Urinary bladder (tissue), 3 donors: ENCODE measurements at regions not wholly inside any gene's neighbourhood (a gene's known extent, or its start where the extent isn't known, plus 50 kb on each side); places are given as distances from the start of the nearest gene placed in this dataset.
"Not testable (repeated sequence)": the region's sequence is repeated elsewhere in the genome, so short reads cannot be mapped to it uniquely, and the experiment has no call there.

Source experiments
- DNase-seq: peaks from one replicate; pipeline ENCODE4 v3.0.0-alpha.2; 2015; ENCODE audit errors: extremely low spot score
- H3K27ac ChIP-seq: one replicate; pipeline ENCODE4 v1.5.1; 2013; ENCODE audit warnings: low read depth, mild to moderate bottlenecking, moderate library complexity
- H3K36me3 ChIP-seq: one replicate; pipeline ENCODE4 v1.6.1; 2013; ENCODE audit warnings: mild to moderate bottlenecking, moderate library complexity; ENCODE audit not compliant: insufficient read depth
- H3K4me1 ChIP-seq: one replicate; pipeline ENCODE4 v1.6.1; 2013; ENCODE audit warnings: mild to moderate bottlenecking, moderate library complexity; ENCODE audit not compliant: insufficient read depth
- H3K4me3 ChIP-seq: one replicate; pipeline ENCODE4 v1.5.1; 2013; ENCODE audit warnings: low read depth, low read length
- WGBS: extraction: QIAGEN DNeasy Blood & Tissue Kit; methylation state at CpG from one replicate; pipeline ENCODE4 v1.1.7; 2013; 5-methylcytosine and 5-hydroxymethylcytosine counted together
- donor health status: healthy with polysubstance abuse.
- donor health status: healthy.

- WGBS = 56% methylated on average over 2 of the region's 2 CpGs
Observed at GRCh38 chr6:11428371-11428770, 109.2 kb upstream of the TMEM170B start.

GRCh38 chr6:11427723-11428245, 109.8 kb upstream of the TMEM170B start:
- Histone ChIP-seq H3K27ac (no peak overlapping the region), H3K4me3 (no peak overlapping the region), H3K36me3 (no peaks in the 10 kb centered on the region), H3K4me1 (no peaks in the 10 kb centered on the region)
- DNase-seq = no peak
- 77% methylated on average over 10 of the region's 10 CpGs for WGBS

More at GRCh38 chr6:11428371-11428770, 109.2 kb upstream of the TMEM170B start:
- Histone ChIP-seq H3K36me3 (no peaks in the 10 kb centered on the region), H3K4me3 (no peak overlapping the region), H3K4me1 (no peaks in the 10 kb centered on the region), H3K27ac (no peak overlapping the region)
- DNase-seq = no peak

DNA sequence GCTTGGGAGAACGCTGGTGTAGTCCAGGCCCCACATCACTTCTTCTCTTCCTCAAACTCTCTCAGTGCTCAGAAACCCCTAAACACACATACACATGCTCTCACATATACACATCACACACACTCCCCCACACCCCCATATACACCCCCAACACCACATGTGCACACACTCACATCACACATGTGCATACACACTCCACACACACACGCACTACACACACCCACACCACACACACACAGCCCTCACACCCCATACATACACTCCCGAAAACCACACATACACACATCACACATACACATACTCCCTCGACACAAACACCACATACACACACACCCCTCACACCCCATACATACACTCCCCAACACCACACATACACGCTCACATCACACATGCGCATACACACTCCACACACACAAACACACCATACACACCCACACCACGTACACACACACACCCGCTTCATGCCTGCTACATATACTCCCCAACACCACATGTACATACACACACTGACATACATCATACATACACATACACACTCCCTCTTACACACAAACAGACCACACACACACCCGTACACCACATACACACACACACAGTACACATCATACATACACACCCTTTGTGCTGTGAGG, 110.3 kb upstream of the TMEM170B start:
- 86% methylated on average over 9 of the region's 9 CpGs for WGBS
- Histone ChIP-seq H3K36me3 (no peaks in the 10 kb centered on the region), H3K27ac (no peak overlapping the region), H3K4me1 (no peaks in the 10 kb centered on the region), H3K4me3 (no peak overlapping the region)
- DNase-seq = no peak

DNA sequence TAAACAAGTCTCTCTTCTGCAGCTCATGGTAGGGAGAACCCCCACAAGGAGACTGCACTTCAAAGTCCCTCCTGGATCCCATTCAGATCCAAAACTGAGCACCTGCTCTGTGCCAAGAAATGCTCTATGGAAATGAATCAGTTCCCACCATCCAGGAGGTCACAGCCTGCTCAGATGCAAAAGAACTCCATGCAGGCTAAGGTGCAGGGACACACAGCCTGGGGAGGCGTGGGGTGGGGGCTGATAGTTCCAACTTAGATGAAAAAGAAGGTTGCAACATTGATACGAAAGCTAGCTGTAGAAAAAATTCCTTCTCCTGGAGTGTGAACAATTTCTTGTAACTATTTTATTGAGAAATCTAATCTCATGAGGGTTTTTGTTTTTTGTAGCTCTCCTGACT, 111.0 kb upstream of the TMEM170B start:
- Histone ChIP-seq H3K4me1 (no peaks in the 10 kb centered on the region), H3K36me3 (no peaks in the 10 kb centered on the region), H3K4me3 (no peak overlapping the region), H3K27ac (no peak overlapping the region)
- DNase-seq = no peak
- WGBS = 85% methylated on average over 2 of the region's 2 CpGs

DNA sequence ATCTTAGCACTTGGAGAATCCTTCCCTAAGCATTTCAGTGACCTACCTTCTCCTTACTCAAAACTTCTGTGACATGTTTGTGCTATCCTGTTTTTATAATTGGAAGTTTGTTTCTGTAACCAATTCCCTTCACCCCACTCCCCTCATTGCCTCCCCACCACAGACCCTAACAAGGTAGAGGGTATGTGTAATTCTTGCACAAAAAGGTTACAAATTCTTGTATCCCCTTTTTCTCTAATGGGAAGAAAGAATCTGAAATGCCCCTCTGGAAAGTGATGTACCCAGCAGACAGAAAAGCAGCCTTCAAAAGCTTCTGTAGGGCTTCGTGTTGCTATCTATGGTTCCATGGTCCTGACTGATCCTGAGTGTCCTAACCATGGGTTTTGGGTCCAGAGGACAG, 111.7 kb upstream of the TMEM170B start:
- no peaks in the 10 kb centered on the region for H3K4me1 ChIP-seq
- no peak overlapping the region for H3K27ac ChIP-seq
- no peak for DNase-seq
- H3K4me3 ChIP-seq = no peak overlapping the region
- H3K36me3 ChIP-seq = no peaks in the 10 kb centered on the region
- 87% methylated on average over 1 of the region's 1 CpG for WGBS

DNA sequence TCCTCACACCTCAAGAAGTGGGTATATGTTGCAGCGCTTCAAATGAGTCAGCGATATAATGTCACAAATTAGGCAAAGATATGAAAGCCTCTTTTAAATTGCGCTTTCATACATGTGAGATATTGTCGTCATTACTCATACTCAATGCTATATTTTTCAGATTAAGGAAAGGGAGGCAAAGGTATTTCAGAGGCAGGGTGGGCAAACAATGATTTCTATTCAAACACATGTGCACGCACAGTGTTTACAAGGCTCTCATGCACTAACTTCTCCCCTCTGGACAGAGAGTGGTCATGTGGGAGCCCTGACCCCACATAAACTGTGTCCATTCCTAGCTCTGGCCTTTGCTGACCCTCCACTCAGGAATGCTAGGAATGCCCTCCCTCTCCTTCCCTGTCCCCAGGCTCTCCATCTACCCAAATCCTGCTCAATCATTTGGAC, 112.1 kb upstream of the TMEM170B start:
- Histone ChIP-seq H3K27ac (no peak overlapping the region), H3K4me1 (no peaks in the 10 kb centered on the region), H3K36me3 (no peaks in the 10 kb centered on the region), H3K4me3 (no peak overlapping the region)
- DNase-seq = no peak
- 85% methylated on average over 5 of the region's 5 CpGs for WGBS

DNA sequence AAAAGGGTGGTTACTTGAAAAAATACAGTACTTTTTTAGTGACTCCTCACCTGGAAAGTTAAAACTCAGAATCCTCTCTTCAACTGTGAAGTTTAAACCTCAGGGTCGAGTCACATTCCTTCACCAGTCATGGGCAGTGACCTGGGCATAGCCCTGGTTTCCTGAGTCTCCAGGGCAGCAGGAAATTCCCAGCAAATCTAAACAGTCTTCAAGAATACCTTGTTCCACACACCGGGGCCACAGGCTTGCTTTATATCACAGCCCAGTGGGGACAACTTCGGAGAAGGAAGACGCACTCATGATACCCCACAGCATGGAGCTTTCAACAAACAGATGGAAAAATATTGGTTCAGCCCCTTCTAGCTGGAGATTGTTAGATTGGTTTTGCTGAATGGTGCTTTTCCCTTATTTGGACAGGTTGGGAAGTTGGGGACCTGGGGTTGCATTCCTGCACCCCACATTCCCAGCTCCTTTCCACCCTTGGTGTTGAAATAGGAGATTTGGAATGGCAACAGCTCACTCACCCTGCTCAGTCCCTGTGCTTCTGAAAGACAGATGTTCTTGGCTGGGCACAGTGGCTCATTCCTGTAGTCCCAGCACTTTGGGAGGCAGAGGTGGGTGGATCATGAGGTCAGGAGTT, 113.0 kb upstream of the TMEM170B start:
- WGBS = 75% methylated on average over 4 of the region's 4 CpGs
- DNase-seq = no peak
- Histone ChIP-seq H3K27ac (no peak overlapping the region), H3K4me1 (no peaks in the 10 kb centered on the region), H3K4me3 (no peak overlapping the region), H3K36me3 (no peaks in the 10 kb centered on the region)

GRCh38 chr6:11423667-11424066, 113.9 kb upstream of the TMEM170B start:
- Histone ChIP-seq H3K27ac (no peak overlapping the region), H3K4me3 (no peak overlapping the region), H3K36me3 (no peaks in the 10 kb centered on the region), H3K4me1 (no peaks in the 10 kb centered on the region)
- WGBS = 93% methylated on average over 1 of the region's 1 CpG
- no peak for DNase-seq

DNA sequence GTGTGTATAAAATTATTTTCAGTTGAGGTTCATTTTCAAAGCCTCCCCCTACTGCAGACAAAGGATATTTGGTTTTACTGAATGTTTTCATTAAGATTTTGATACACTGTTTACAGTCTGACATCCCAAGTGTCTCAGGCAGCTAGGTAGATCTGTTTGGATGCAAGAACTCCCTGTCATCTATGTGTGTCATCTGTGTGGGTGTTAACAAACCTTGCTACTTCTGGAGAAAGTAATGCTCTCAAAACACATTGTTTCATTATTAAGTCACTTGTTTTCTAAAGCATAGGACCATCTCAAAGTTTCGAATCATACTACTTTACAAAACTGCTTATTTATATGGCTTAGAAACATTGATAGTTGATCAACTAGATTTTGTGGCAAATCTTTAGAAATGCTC, 114.5 kb upstream of the TMEM170B start:
- no peak for DNase-seq
- H3K27ac ChIP-seq = no peak overlapping the region
- 87% methylated on average over 1 of the region's 1 CpG for WGBS
- no peaks in the 10 kb centered on the region for H3K4me1 ChIP-seq
- no peak overlapping the region for H3K4me3 ChIP-seq
- no peaks in the 10 kb centered on the region for H3K36me3 ChIP-seq

DNA sequence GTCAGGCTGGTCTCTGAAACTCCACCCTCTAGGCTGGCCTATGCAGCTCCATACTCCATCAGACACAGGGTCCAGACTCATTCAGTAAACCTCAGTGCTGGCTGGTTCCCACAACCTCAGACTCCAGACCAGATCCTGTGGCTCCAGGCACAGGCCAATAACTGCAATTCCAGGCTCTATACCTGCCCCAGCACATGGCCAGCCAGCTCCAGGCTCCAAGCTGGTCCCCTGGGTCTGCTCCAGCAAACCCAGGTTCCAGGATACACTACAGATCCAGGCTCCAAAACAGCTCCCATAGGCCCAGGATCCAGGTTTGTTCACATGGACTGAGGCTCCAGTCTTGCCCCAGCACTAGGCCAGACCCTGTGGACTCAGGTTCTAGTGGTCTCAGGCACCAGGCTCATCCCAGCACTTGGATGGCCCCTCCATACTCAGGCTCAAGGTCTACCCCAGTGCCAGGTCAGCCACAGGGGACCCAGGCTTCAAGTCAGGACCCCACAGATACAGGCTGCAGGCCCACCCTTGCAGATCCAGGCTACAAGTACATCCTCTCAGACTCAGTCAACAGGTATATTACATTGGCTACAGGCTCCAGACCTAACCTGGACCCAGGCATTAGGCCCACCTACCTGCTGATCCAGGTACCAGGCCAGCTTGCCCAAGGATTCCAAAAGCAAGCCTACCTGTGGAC, 117.6 kb upstream of the TMEM170B start:
- no peak overlapping the region for H3K4me3 ChIP-seq
- no peaks in the 10 kb centered on the region for H3K36me3 ChIP-seq
- no peak for DNase-seq
- no peak overlapping the region for H3K27ac ChIP-seq
- H3K4me1 ChIP-seq = no peaks in the 10 kb centered on the region

DNA sequence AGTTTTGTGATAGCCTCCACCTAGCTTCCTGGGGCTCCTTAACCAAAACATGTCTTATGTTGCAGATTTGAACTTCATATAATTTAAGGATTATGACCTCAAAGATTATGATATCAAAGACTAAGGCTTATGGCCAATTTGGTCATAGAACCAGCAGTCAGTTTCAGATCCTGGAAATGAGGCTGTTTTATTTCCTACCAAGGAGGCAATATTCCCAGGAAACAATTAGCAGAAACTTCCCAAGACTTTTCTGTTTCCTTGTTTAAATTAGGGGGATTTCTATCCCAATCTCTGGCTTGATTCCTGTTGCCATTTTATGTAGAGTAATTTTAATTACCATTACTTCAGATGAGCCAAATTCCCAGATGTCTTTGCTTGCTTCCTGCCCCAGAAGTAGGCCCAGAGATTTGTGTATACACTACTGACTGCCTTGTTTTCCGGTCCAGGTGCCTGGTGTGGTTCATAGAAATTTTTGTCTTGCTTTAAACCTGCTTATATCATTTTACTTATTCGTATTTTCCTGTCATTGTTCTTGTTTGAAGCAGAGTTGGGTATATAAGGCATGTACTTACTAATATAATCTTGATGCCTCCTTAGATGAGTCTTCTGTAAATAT, 119.2 kb upstream of the TMEM170B start:
- Histone ChIP-seq H3K4me1 (no peaks in the 10 kb centered on the region), H3K27ac (no peak overlapping the region), H3K36me3 (no peaks in the 10 kb centered on the region), H3K4me3 (no peak overlapping the region)
- no peak for DNase-seq
- 70% methylated on average over 2 of the region's 2 CpGs for WGBS

DNA sequence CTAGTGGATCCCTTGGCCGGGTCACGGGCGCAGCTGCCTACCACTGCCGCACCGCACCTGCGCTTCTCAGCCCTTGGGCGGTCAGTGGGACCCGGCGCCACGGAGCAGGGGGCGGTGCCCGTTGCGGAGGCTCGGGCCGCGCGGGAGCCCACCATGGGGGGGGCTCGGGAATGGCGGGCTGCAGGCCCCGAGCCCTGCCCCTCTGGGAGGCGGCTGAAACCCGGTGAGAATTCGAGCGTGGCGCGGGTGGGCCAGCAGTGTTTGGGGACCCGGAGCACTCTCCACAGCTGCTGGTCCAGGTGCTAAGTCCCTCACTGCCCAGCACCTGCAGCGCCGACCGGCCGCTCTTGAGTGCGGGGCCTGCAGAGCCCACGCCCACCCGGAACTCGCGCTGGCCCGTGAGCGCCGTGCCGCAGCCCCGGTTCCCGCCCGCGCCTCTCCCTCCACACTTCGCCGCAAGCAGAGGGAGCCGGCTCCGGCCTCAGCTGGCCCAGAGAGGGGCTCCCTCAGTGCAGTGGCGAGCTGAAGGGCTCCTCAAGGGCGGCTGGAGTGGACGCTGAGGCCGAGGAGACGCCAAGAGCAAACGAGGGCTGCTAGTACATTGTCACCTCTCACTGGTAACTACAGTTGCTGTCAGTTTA, 120.5 kb upstream of the TMEM170B start:
- WGBS = 95% methylated on average over 54 of the region's 54 CpGs
- Histone ChIP-seq H3K36me3 (no peaks in the 10 kb centered on the region), H3K27ac (no peak overlapping the region), H3K4me1 (no peaks in the 10 kb centered on the region), H3K4me3 (no peak overlapping the region)
- no peak for DNase-seq

DNA sequence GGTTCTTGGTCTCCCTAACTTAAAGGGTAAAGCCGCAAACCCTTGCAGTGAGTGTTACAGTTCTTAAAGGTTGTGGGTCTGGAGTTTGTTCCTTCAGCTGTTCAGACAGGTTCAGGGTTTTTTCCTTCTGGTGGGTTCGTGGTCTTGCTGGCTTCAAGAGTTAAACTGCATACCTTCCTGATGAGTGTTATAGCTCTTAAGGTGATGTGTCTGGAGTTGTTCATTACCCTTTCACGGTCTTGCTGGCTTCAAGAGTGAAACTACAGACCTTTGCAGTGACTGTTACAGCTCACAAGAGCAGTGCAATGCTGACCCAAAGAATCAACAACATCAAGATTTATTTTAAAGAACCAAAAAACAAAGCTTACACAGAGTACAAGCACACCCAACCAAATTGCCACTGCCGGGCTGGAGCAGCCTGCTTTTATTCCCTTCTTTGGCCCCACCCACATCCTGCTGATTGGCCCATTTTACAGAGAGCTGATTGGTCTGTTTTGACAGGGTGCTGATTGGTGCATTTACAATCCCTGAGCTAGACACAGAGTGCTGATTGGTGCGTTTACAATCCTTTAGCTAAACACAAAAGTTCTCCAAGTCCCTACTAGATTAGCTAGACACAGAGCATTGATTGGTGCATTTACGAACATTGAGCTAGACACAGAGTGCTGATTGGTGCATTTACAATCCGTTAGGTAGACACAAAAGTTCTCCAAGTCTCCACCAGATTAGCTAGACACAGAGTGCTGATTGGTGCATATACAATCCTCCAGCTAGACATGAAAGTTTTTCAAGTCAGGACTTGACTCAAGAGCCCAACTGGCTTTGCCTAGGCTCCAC, 121.2 kb upstream of the TMEM170B start:
- WGBS = 81% methylated on average over 7 of the region's 7 CpGs
- H3K4me3 ChIP-seq, H3K4me1 ChIP-seq, H3K27ac ChIP-seq, DNase-seq, H3K36me3 ChIP-seq: not testable (repeated sequence)
